GM23338 (cell line): ENCODE measurements at regions not wholly inside any gene's neighbourhood (a gene's known extent, or its start where the extent isn't known, plus 50 kb on each side); places are given as distances from the start of the nearest gene placed in this dataset.

Experiments used
- ATAC-seq: fragments of 200-7000 bp; cut with Tn5 transposase; 3 replicates; pipeline ENCODE4 v1.9.1; 2020
- DNase-seq: peaks from one replicate; pipeline ENCODE4 v3.0.0-alpha.2; 2015; ENCODE audit warnings: low spot score
- H2AFZ ChIP-seq: fragments of 200-600 bp; sonication (generic); 2 replicates; pipeline ENCODE4 v1.8.0; 2016; ENCODE audit warnings: antibody characterized with exemption, mild to moderate bottlenecking, moderate library complexity
- H3F3A ChIP-seq: fragments of 200-600 bp; sonication (generic); replicated peaks from 2 replicates; pipeline ENCODE4 v1.8.0; 2017; ENCODE audit warnings: antibody characterized with exemption, mixed run types, low read depth
- H3K27ac ChIP-seq: fragments of 200-600 bp; sonication (generic); 2 replicates; pipeline ENCODE4 v1.6.1; 2016; ENCODE audit warnings: low read depth
- H3K27me3 ChIP-seq: fragments of 200-600 bp; sonication (generic); 2 replicates; pipeline ENCODE4 v1.8.0; 2016; ENCODE audit warnings: mild to moderate bottlenecking, mixed run types, moderate library complexity; ENCODE audit not compliant: insufficient read depth
- H3K36me3 ChIP-seq: fragments of 200-600 bp; sonication (generic); 2 replicates; pipeline ENCODE4 v1.8.0; 2016; ENCODE audit warnings: mild to moderate bottlenecking; ENCODE audit not compliant: insufficient read depth
- H3K4me1 ChIP-seq: fragments of 200-600 bp; sonication (generic); 2 replicates; pipeline ENCODE4 v1.8.0; 2016; ENCODE audit warnings: mild to moderate bottlenecking, moderate library complexity; ENCODE audit not compliant: insufficient read depth
- H3K4me2 ChIP-seq: fragments of 200-600 bp; sonication (generic); 2 replicates; pipeline ENCODE4 v1.7.1; 2017; ENCODE audit warnings: mixed run types
- H3K4me3 ChIP-seq: fragments of 200-600 bp; sonication (generic); 2 replicates; pipeline ENCODE4 v1.6.1; 2016; ENCODE audit warnings: mixed run types
- H3K79me2 ChIP-seq: fragments of 200-600 bp; sonication (generic); replicated peaks from 2 replicates; pipeline ENCODE4 v1.8.0; 2017; ENCODE audit warnings: mild to moderate bottlenecking; ENCODE audit not compliant: insufficient read depth
- H3K9me2 ChIP-seq: fragments of 200-600 bp; sonication (generic); 2 replicates; pipeline ENCODE4 v1.8.0; 2017; ENCODE audit not compliant: insufficient read depth
- H4K20me1 ChIP-seq: fragments of 200-600 bp; sonication (generic); replicated peaks from 2 replicates; pipeline ENCODE4 v1.8.0; 2017; ENCODE audit warnings: mild to moderate bottlenecking; ENCODE audit not compliant: insufficient read depth
- H3K27ac Mint-ChIP-seq: 2 replicates; pipeline ENCODE4 v1.8.0; 2020; ENCODE audit warnings: inconsistent platforms, mild to moderate bottlenecking, moderate library complexity, mixed read lengths
- H3K27me3 Mint-ChIP-seq: 3 replicates; pipeline ENCODE4 v1.8.0; 2022; ENCODE audit warnings: low read depth, mild to moderate bottlenecking, moderate library complexity, mixed read lengths, inconsistent platforms; ENCODE audit not compliant: insufficient read depth, poor library complexity
- H3K36me3 Mint-ChIP-seq: 3 replicates; pipeline ENCODE4 v1.8.0; 2021; ENCODE audit warnings: low read depth, mild to moderate bottlenecking, inconsistent platforms, moderate library complexity, mixed read lengths
- H3K4me1 Mint-ChIP-seq: 3 replicates; pipeline ENCODE4 v1.8.0; 2020; ENCODE audit warnings: mild to moderate bottlenecking, inconsistent platforms, mixed read lengths
- H3K4me3 Mint-ChIP-seq: 3 replicates; pipeline ENCODE4 v1.8.0; 2021; ENCODE audit warnings: moderate library complexity, mild to moderate bottlenecking, inconsistent platforms, mixed read lengths
- H3K9me3 Mint-ChIP-seq: 3 replicates; pipeline ENCODE4 v1.8.0; 2020; ENCODE audit warnings: moderate library complexity, mild to moderate bottlenecking, inconsistent platforms, mixed read lengths
- CREB1 ChIP-seq: fragments of 250-450 bp; sonication (Bioruptor Pico); IDR thresholded peaks from 2 replicates; pipeline ENCODE4 v1.5.0; 2020; ENCODE audit warnings: low read depth, mild to moderate bottlenecking, moderate library complexity
- CTCF ChIP-seq, 2 experiments: fragments of 200-600 bp in 1 of 2; sonication (generic) in 1 of 2; conservative IDR thresholded peaks; 2 replicates each; pipeline versions ENCODE4 v1.5.1 to v1.6.1; 2016 to 2017; ENCODE audit warnings: antibody characterized with exemption in 2 of 2, low read depth in 2 of 2, mild to moderate bottlenecking in 2 of 2, moderate library complexity in 1 of 2
- ETS1 ChIP-seq: IDR thresholded peaks from 2 replicates; pipeline ENCODE4 v1.6.1; 2016; ENCODE audit warnings: antibody characterized with exemption
- EZH2 ChIP-seq: fragments of 200-600 bp; sonication (generic); IDR thresholded peaks from one replicate; pipeline ENCODE4 v1.8.0; 2017; ENCODE audit warnings: antibody characterized with exemption, mild to moderate bottlenecking, low read depth; ENCODE audit not compliant: unreplicated experiment
- EZH2phosphoT487 ChIP-seq: fragments of 200-600 bp; sonication (generic); IDR thresholded peaks from one replicate; pipeline ENCODE4 v1.8.1; 2018; ENCODE audit warnings: antibody characterized with exemption; ENCODE audit not compliant: unreplicated experiment
- JUNB ChIP-seq: IDR thresholded peaks from one replicate; pipeline ENCODE4 v1.6.1; 2016; ENCODE audit warnings: antibody characterized with exemption; ENCODE audit not compliant: unreplicated experiment
- NANOG ChIP-seq: IDR thresholded peaks from 2 replicates; pipeline ENCODE4 v1.6.1; 2016; ENCODE audit warnings: antibody characterized with exemption, borderline replicate concordance
- POLR2AphosphoS5 ChIP-seq: IDR thresholded peaks from 2 replicates; pipeline ENCODE4 v1.6.1; 2016; ENCODE audit warnings: antibody characterized with exemption, low read depth
- REST ChIP-seq: IDR thresholded peaks from one replicate; pipeline ENCODE4 v1.6.1; 2018; ENCODE audit warnings: antibody characterized with exemption; ENCODE audit not compliant: unreplicated experiment
- STAT1 ChIP-seq: IDR thresholded peaks from one replicate; pipeline ENCODE4 v1.6.1; 2016; ENCODE audit warnings: antibody characterized with exemption; ENCODE audit not compliant: unreplicated experiment
- ZNF114 ChIP-seq: fragments of 250-450 bp; sonication (Bioruptor Pico); IDR thresholded peaks from 2 replicates; pipeline ENCODE4 v1.5.0; 2020; ENCODE audit warnings: mild to moderate bottlenecking, moderate library complexity
- ZNF331 ChIP-seq: fragments of 250-450 bp; sonication (Bioruptor Pico); IDR thresholded peaks from 2 replicates; pipeline ENCODE4 v1.5.0; 2020; ENCODE audit warnings: low read depth, mild to moderate bottlenecking, moderate library complexity
- ZNF462 ChIP-seq: fragments of 250-450 bp; sonication (Bioruptor Pico); IDR thresholded peaks from 2 replicates; pipeline ENCODE4 v1.5.0; 2020; ENCODE audit warnings: mild to moderate bottlenecking, moderate library complexity

- H3K4me3 Mint-ChIP-seq, result no peak overlapping the region
- Histone ChIP-seq H3K9me2 (no peaks in the 10 kb centered on the region), H3K4me1 (peaks cover 5% of the 10 kb centered on the region; the same call in 1 of the 2 replicates), H3K27ac (no peak overlapping the region), H3K4me2 (no peak overlapping the region), H3K36me3 (no peaks in the 10 kb centered on the region), H3K79me2 (no peaks in the 10 kb centered on the region), H3F3A (no peaks in the 10 kb centered on the region), H2AFZ (no peak overlapping the region), H4K20me1 (no peaks in the 10 kb centered on the region), H3K4me3 (no peak overlapping the region), H3K27me3 (no peaks in the 10 kb centered on the region)
- peaks cover 2% of the 10 kb centered on the region for H3K27me3 Mint-ChIP-seq
- TF ChIP-seq EZH2 (no peak), ZNF114 (CRISPR knock-in tag) (no peak), JUNB (no peak), NANOG (no peak), REST (no peak), ZNF462 (CRISPR knock-in tag) (no peak), POLR2AphosphoS5 (no peak), ZNF331 (CRISPR knock-in tag) (no peak), CTCF (conservative IDR thresholded peaks at IDR 0.05; ENCODE audit: low read depth in 2 of 2) (no peak), EZH2phosphoT487 (no peak), CREB1 (CRISPR knock-in tag) (no peak), ETS1 (no peak), STAT1 (no peak)
- no peaks in the 10 kb centered on the region for H3K36me3 Mint-ChIP-seq
- DNase-seq (no peak), ATAC-seq (no peak)
- H3K4me1 Mint-ChIP-seq, result peaks cover 30% of the 10 kb centered on the region
- no peak overlapping the region for H3K27ac Mint-ChIP-seq
- H3K9me3 Mint-ChIP-seq, result no peaks in the 10 kb centered on the region
Measured at GRCh38 chr10:35911233-35911632, 269.1 kb upstream of the FZD8 start.
